ENCODE measurements at regions not wholly inside any gene's neighbourhood (a gene's known extent, or its start where the extent isn't known, plus 50 kb on each side); places are given as distances from the start of the nearest gene placed in this dataset.
A peak's percentile ranks its signal among the peaks of the same experiment; 100 is the strongest.
"Not testable (repeated sequence)": the region's sequence is repeated elsewhere in the genome, so short reads cannot be mapped to it uniquely, and the experiment has no call there.

GRCh38 chr7:94174956-94175355 is 170.8 kb upstream of the BET1 start:
- DNase-seq: no peak

GRCh38 chr7:94176694-94177200 is 172.6 kb upstream of the BET1 start:
- DNase-seq: no peak

GRCh38 chr7:94177441-94177840 is 173.3 kb upstream of the BET1 start:
- DNase-seq: no peak

- DNase-seq: no peak
These were observed 174.1 kb upstream of the BET1 start for GRCh38 chr7:94178230-94178629.

- DNase-seq: no peak
These were observed 175.3 kb upstream of the BET1 start for GRCh38 chr7:94179466-94179865.

GRCh38 chr7:94182066-94182465 is 177.9 kb upstream of the BET1 start:
- DNase-seq: no peak

- no peak for DNase-seq
These were observed 178.6 kb upstream of the BET1 start for GRCh38 chr7:94182721-94183120.

GRCh38 chr7:94183289-94183749 is 179.2 kb upstream of the BET1 start:
- DNase-seq: no peak

- DNase-seq: no peak
These were observed 179.7 kb upstream of the BET1 start for GRCh38 chr7:94183891-94184290.

GRCh38 chr7:94188350-94188749 is 184.2 kb upstream of the BET1 start:
- no peak for DNase-seq

- DNase-seq: no peak
These were observed 186.5 kb upstream of the BET1 start for GRCh38 chr7:94190599-94191061.

- DNase-seq: not testable (repeated sequence)
These were observed 190.3 kb upstream of the BET1 start for GRCh38 chr7:94194426-94194825.

GRCh38 chr7:94195201-94195600 is 191.0 kb upstream of the BET1 start:
- DNase-seq: no peak

GRCh38 chr7:94195813-94196212 is 191.7 kb upstream of the BET1 start:
- DNase-seq: no peak

GRCh38 chr7:94205529-94205928 is 189.2 kb upstream of the COL1A2 start:
- no peak for DNase-seq

GRCh38 chr7:94206295-94206694 is 188.4 kb upstream of the COL1A2 start:
- DNase-seq: no peak

GRCh38 chr7:94212160-94212559 is 182.5 kb upstream of the COL1A2 start:
- DNase-seq: peak; percentile 53

GRCh38 chr7:94216944-94217461 is 177.7 kb upstream of the COL1A2 start:
- DNase-seq: no peak

GRCh38 chr7:94217766-94218165 is 176.9 kb upstream of the COL1A2 start:
- no peak for DNase-seq

- DNase-seq: no peak
These were observed 172.2 kb upstream of the COL1A2 start for GRCh38 chr7:94222516-94222915.

- DNase-seq: no peak
These were observed 171.2 kb upstream of the COL1A2 start for GRCh38 chr7:94223375-94224084.

GRCh38 chr7:94228223-94228622 is 166.5 kb upstream of the COL1A2 start:
- DNase-seq: no peak

GRCh38 chr7:94228678-94229077 is 166.0 kb upstream of the COL1A2 start:
- DNase-seq: no peak

- no peak for DNase-seq
These were observed 163.4 kb upstream of the COL1A2 start for GRCh38 chr7:94231305-94231704.

GRCh38 chr7:94236960-94237359 is 157.7 kb upstream of the COL1A2 start:
- DNase-seq: no peak
